NT2/D1 (cell line): ENCODE measurements at regions not wholly inside any gene's neighbourhood (a gene's known extent, or its start where the extent isn't known, plus 50 kb on each side); places are given as distances from the start of the nearest gene placed in this dataset.

Experiments
- YY1 ChIP-seq: IDR thresholded peaks from 2 replicates; pipeline ENCODE4 v1.6.1; 2011; ENCODE audit not compliant: insufficient read length, insufficient read depth
- ZNF274 ChIP-seq: IDR thresholded peaks from 2 replicates; pipeline ENCODE4 v1.6.1; 2011; ENCODE audit warnings: mild to moderate bottlenecking, low read depth, low read length

DNA sequence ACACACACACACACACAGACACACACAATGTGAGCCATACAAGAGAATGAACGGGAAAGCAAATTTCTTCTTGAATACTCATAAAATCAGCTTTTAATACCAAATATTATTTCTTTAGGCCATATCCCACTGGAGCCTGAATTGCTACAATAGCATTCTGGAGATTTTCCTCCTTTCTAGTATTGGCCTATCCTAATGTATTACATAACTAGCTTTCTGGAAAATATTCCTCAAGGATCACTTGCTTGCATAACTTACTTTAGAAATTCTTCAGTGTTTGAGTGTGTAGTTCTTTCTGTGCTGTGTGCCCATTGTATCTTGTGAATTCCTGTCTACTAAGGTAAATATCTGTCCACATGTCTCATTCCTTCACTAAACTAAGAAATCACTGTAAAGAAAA lies 351.0 kb upstream of the MCTP2 start:
- TF ChIP-seq YY1 (no peak), ZNF274 (no peak)
